WI38 (cell line): ENCODE measurements at regions not wholly inside any gene's neighbourhood (a gene's known extent, or its start where the extent isn't known, plus 50 kb on each side); places are given as distances from the start of the nearest gene placed in this dataset.

Source experiments
- H3K4me3 ChIP-seq: 2 replicates; pipeline ENCODE4 v1.5.1; 2011; ENCODE audit warnings: low read depth, mild to moderate bottlenecking, control low read depth, low read length
- TF ChIP-seq, protein P1 (sequence below): IDR thresholded peaks from 2 replicates; pipeline ENCODE4 v1.5.1; 2012; ENCODE audit warnings: low read depth, mild to moderate bottlenecking, control low read depth, low read length

DNA sequence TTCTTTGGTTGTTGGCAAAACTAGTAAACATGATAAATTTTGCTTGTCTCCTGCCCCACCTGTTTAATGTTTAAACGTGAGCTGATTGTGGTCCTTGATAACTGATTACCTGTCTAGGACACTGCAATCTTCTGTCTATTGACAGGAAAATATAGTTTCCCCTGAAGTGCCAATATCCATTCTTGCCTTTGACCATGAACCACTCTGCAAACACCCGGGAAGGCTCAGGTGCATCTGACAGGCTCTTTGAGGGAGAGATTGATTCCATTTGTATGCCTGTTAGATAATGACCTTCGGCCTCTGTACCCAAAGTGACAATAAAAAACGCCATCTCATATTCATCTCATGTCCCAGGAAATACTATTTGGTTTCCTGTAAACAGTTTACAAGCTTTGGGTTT lies 453.0 kb downstream of the CENPC start:
- TF ChIP-seq, protein P1, sequence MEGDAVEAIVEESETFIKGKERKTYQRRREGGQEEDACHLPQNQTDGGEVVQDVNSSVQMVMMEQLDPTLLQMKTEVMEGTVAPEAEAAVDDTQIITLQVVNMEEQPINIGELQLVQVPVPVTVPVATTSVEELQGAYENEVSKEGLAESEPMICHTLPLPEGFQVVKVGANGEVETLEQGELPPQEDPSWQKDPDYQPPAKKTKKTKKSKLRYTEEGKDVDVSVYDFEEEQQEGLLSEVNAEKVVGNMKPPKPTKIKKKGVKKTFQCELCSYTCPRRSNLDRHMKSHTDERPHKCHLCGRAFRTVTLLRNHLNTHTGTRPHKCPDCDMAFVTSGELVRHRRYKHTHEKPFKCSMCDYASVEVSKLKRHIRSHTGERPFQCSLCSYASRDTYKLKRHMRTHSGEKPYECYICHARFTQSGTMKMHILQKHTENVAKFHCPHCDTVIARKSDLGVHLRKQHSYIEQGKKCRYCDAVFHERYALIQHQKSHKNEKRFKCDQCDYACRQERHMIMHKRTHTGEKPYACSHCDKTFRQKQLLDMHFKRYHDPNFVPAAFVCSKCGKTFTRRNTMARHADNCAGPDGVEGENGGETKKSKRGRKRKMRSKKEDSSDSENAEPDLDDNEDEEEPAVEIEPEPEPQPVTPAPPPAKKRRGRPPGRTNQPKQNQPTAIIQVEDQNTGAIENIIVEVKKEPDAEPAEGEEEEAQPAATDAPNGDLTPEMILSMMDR, result no peak
- no peak overlapping the region for H3K4me3 ChIP-seq

- no peak overlapping the region for H3K4me3 ChIP-seq
- TF ChIP-seq, protein P1, result no peak
Observed at GRCh38 chr4:67091673-67092072, 453.6 kb downstream of the CENPC start.

GRCh38 chr4:67087897-67088296 lies 457.4 kb downstream of the CENPC start:
- H3K4me3 ChIP-seq, result no peak overlapping the region

DNA sequence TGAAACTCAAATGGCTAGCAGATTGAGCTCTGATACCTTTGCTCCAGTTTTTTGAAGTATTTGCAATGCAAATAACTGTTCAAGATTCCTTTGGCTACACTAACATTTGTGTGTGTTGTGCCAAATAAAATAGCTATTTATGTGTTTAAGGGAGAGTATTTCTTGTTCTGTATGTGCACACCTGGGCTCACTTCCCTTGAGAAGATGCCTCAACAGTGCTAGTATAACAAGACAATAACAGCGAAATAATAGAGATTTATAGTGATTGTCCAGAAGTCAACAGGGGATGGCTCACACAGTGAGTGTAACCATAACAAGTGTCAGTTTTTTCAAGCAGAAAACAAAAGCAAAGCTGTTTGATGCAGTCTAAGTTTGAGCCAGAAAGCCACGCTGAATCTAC lies 460.5 kb downstream of the CENPC start:
- H3K4me3 ChIP-seq, result no peak overlapping the region
- TF ChIP-seq, protein P1, result no peak

More at GRCh38 chr4:67087897-67088296, 457.4 kb downstream of the CENPC start:
- TF ChIP-seq, protein P1, result no peak

- TF ChIP-seq, protein P1, result no peak
- H3K4me3 ChIP-seq, result no peak overlapping the region
Observed at GRCh38 chr4:67083496-67083895, 461.8 kb downstream of the CENPC start.

DNA sequence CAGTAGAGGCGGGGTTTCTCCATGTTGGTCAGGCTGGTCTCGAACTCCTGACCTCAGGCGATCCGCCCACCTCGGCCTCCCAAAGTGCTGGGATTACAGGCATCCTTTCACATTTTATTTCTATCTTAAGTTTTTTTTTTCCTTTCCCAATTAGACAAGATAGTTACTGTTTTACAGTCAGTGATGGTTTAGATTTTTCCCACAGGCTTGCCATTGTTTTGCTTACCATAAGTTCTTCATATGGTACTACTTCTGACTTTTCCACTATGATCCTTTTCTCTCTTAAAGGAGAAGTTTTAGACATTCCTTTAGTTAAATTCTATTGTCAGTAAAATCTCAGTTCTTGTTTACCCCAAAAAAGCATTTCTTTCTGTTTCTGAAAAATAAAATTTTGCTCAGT lies 462.6 kb downstream of the CENPC start:
- TF ChIP-seq, protein P1, result no peak
- H3K4me3 ChIP-seq, result no peak overlapping the region

GRCh38 chr4:67080046-67080557 lies 465.2 kb downstream of the CENPC start:
- TF ChIP-seq, protein P1, result no peak

More at GRCh38 chr4:67080046-67080557, 465.2 kb downstream of the CENPC start:
- H3K4me3 ChIP-seq, result no peak overlapping the region
